ENCODE measurements at regions not wholly inside any gene's neighbourhood (a gene's known extent, or its start where the extent isn't known, plus 50 kb on each side); places are given as distances from the start of the nearest gene placed in this dataset.

GRCh38 chr18:75752740-75753263 is 325.3 kb upstream of the SMIM21 start:
- POLR2A ChIA-PET, result no interaction called here
- CTCF ChIA-PET, result no interaction called here
- no peak for DNase-seq (ENCODE audit: extremely low spot score)
- TF ChIP-seq ELF4 (IDR thresholded peaks at IDR 0.05), result no peak
- TF ChIP-seq BHLHE40 (IDR thresholded peaks at IDR 0.05; ENCODE audit: borderline replicate concordance), result no peak
- TF ChIP-seq HDGF (IDR thresholded peaks at IDR 0.05; ENCODE audit: borderline replicate concordance), result no peak
- no peak for TF ChIP-seq ARNT (IDR thresholded peaks at IDR 0.05)
- TF ChIP-seq ZNF384 (IDR thresholded peaks at IDR 0.05), result no peak
- TF ChIP-seq FOXA1 (IDR thresholded peaks at IDR 0.05), result no peak
- no peak for TF ChIP-seq SP1 (IDR thresholded peaks at IDR 0.05)
- TF ChIP-seq TARDBP (IDR thresholded peaks at IDR 0.05), result no peak
- TF ChIP-seq CTBP1 (IDR thresholded peaks at IDR 0.05; ENCODE audit: borderline replicate concordance), result no peak
- TF ChIP-seq FOXK2 (IDR thresholded peaks at IDR 0.05), result no peak
- no peak for TF ChIP-seq FOXM1 (IDR thresholded peaks at IDR 0.05; ENCODE audit: borderline replicate concordance)
- TF ChIP-seq SUZ12 (IDR thresholded peaks at IDR 0.05), result no peak
- no peak for TF ChIP-seq LEF1 (IDR thresholded peaks at IDR 0.05; ENCODE audit: borderline replicate concordance)
- TF ChIP-seq L3MBTL2 (conservative IDR thresholded peaks at IDR 0.05), result no peak
- no peak for TF ChIP-seq NFRKB (IDR thresholded peaks at IDR 0.05)
- TF ChIP-seq PKNOX1 (IDR thresholded peaks at IDR 0.05), result no peak

GRCh38 chr18:75745147-75745546 is 317.6 kb upstream of the SMIM21 start:
- CTCF ChIA-PET, result no interaction called here
- TF ChIP-seq CTBP1 (IDR thresholded peaks at IDR 0.05; ENCODE audit: borderline replicate concordance) (no peak), SUZ12 (IDR thresholded peaks at IDR 0.05) (no peak), TARDBP (IDR thresholded peaks at IDR 0.05) (no peak), HDGF (IDR thresholded peaks at IDR 0.05; ENCODE audit: borderline replicate concordance) (no peak), LEF1 (IDR thresholded peaks at IDR 0.05; ENCODE audit: borderline replicate concordance) (no peak), ELF4 (IDR thresholded peaks at IDR 0.05) (no peak), L3MBTL2 (conservative IDR thresholded peaks at IDR 0.05) (no peak), PKNOX1 (IDR thresholded peaks at IDR 0.05) (no peak), FOXM1 (IDR thresholded peaks at IDR 0.05; ENCODE audit: borderline replicate concordance) (no peak), NFRKB (IDR thresholded peaks at IDR 0.05) (no peak), FOXA1 (IDR thresholded peaks at IDR 0.05) (no peak), SP1 (IDR thresholded peaks at IDR 0.05) (no peak), ARNT (IDR thresholded peaks at IDR 0.05) (no peak), BHLHE40 (IDR thresholded peaks at IDR 0.05; ENCODE audit: borderline replicate concordance) (no peak)
- POLR2A ChIA-PET, result no interaction called here
- DNase-seq (ENCODE audit: extremely low spot score), result no peak

- no peak for DNase-seq (ENCODE audit: extremely low spot score)
- POLR2A ChIA-PET, result no interaction called here
- CTCF ChIA-PET, result no interaction called here
- TF ChIP-seq FOXA1 (IDR thresholded peaks at IDR 0.05) (no peak), TARDBP (IDR thresholded peaks at IDR 0.05) (no peak), FOXM1 (IDR thresholded peaks at IDR 0.05; ENCODE audit: borderline replicate concordance) (no peak), CTBP1 (IDR thresholded peaks at IDR 0.05; ENCODE audit: borderline replicate concordance) (no peak), PKNOX1 (IDR thresholded peaks at IDR 0.05) (no peak)
Measured at GRCh38 chr18:75742516-75742915, 315.0 kb upstream of the SMIM21 start.

GRCh38 chr18:75739682-75740081 is 312.2 kb upstream of the SMIM21 start:
- no peak for DNase-seq (ENCODE audit: extremely low spot score)
- CTCF ChIA-PET, result no interaction called here
- POLR2A ChIA-PET, result no interaction called here
- TF ChIP-seq FOXM1 (IDR thresholded peaks at IDR 0.05; ENCODE audit: borderline replicate concordance) (no peak), FOXA1 (IDR thresholded peaks at IDR 0.05) (no peak), ARNT (IDR thresholded peaks at IDR 0.05) (no peak), BHLHE40 (IDR thresholded peaks at IDR 0.05; ENCODE audit: borderline replicate concordance) (no peak), PKNOX1 (IDR thresholded peaks at IDR 0.05) (no peak), LEF1 (IDR thresholded peaks at IDR 0.05; ENCODE audit: borderline replicate concordance) (no peak), NFRKB (IDR thresholded peaks at IDR 0.05) (no peak), ELF4 (IDR thresholded peaks at IDR 0.05) (no peak), SUZ12 (IDR thresholded peaks at IDR 0.05) (no peak), CTBP1 (IDR thresholded peaks at IDR 0.05; ENCODE audit: borderline replicate concordance) (no peak), SP1 (IDR thresholded peaks at IDR 0.05) (no peak)

- CTCF ChIA-PET, result no interaction called here
- TF ChIP-seq LEF1 (IDR thresholded peaks at IDR 0.05; ENCODE audit: borderline replicate concordance) (no peak), ELF4 (IDR thresholded peaks at IDR 0.05) (no peak), BHLHE40 (IDR thresholded peaks at IDR 0.05; ENCODE audit: borderline replicate concordance) (no peak), FOXA1 (IDR thresholded peaks at IDR 0.05) (no peak), SP1 (IDR thresholded peaks at IDR 0.05) (no peak), TARDBP (IDR thresholded peaks at IDR 0.05) (no peak), ARNT (IDR thresholded peaks at IDR 0.05) (no peak), ZNF384 (IDR thresholded peaks at IDR 0.05) (no peak), SUZ12 (IDR thresholded peaks at IDR 0.05) (no peak), HDGF (IDR thresholded peaks at IDR 0.05; ENCODE audit: borderline replicate concordance) (no peak), FOXK2 (IDR thresholded peaks at IDR 0.05) (no peak), FOXM1 (IDR thresholded peaks at IDR 0.05; ENCODE audit: borderline replicate concordance) (no peak), NFRKB (IDR thresholded peaks at IDR 0.05) (no peak), CTBP1 (IDR thresholded peaks at IDR 0.05; ENCODE audit: borderline replicate concordance) (no peak), PKNOX1 (IDR thresholded peaks at IDR 0.05) (no peak), L3MBTL2 (conservative IDR thresholded peaks at IDR 0.05) (no peak)
- POLR2A ChIA-PET, result no interaction called here
- DNase-seq (ENCODE audit: extremely low spot score), result no peak
Measured at GRCh38 chr18:75735291-75735690, 307.8 kb upstream of the SMIM21 start.
